GM12878 (cell line): ENCODE measurements at regions not wholly inside any gene's neighbourhood (a gene's known extent, or its start where the extent isn't known, plus 50 kb on each side); places are given as distances from the start of the nearest gene placed in this dataset.

Source experiments
- ASH2L ChIP-seq: fragments of 300-600, 200-600 bp; sonication (generic); IDR thresholded peaks from 2 replicates; pipeline ENCODE4 v1.6.1; 2017; ENCODE audit warnings: low read depth, mild to moderate bottlenecking, borderline replicate concordance
- ATF3 ChIP-seq: IDR thresholded peaks from 2 replicates; pipeline ENCODE4 v1.6.1; 2011; ENCODE audit warnings: low read depth, mild to moderate bottlenecking, low read length, moderate library complexity, borderline replicate concordance; ENCODE audit errors: extremely low read depth
- CTCF ChIP-seq, 3 experiments: IDR thresholded peaks in 2 of 3; conservative IDR thresholded peaks in 1 of 3; 2 replicates each; pipeline ENCODE4 v1.5.1; 2011; ENCODE audit warnings: low read depth in 3 of 3, low read length in 3 of 3, mild to moderate bottlenecking in 3 of 3, control low read depth in 2 of 3, moderate library complexity in 2 of 3, inconsistent platforms in 1 of 3, mixed read lengths in 1 of 3; ENCODE audit not compliant: control insufficient read depth in 2 of 3, insufficient read depth in 1 of 3; ENCODE audit errors: extremely low read depth in 1 of 3
- MYC ChIP-seq: IDR thresholded peaks from 2 replicates; pipeline ENCODE4 v1.6.1; 2011; ENCODE audit warnings: mild to moderate bottlenecking, low read length, moderate library complexity, inconsistent platforms; ENCODE audit not compliant: insufficient read depth, insufficient replicate concordance, insufficient read length, severe bottlenecking
- NFYB ChIP-seq: IDR thresholded peaks from 2 replicates; pipeline ENCODE4 v1.6.1; 2011; ENCODE audit warnings: low read depth, mild to moderate bottlenecking, low read length, improper control_type of control experiment, moderate library complexity; ENCODE audit not compliant: insufficient read depth
- NKRF ChIP-seq: fragments of 450-650 bp; conservative IDR thresholded peaks from 2 replicates; pipeline ENCODE4 v1.6.1; 2017; ENCODE audit warnings: mild to moderate bottlenecking, moderate library complexity
- POLR2A ChIP-seq: IDR thresholded peaks from 2 replicates; pipeline ENCODE4 v1.6.1; 2011; ENCODE audit warnings: low read depth, mild to moderate bottlenecking, low read length
- RUNX3 ChIP-seq: IDR thresholded peaks from 2 replicates; pipeline ENCODE4 v1.6.1; 2012; ENCODE audit warnings: low read length, inconsistent platforms
- YY1 ChIP-seq: IDR thresholded peaks from 2 replicates; pipeline ENCODE4 v1.6.1; 2011; ENCODE audit warnings: low read depth, mild to moderate bottlenecking, low read length
- TF ChIP-seq, protein P1 (sequence below): IDR thresholded peaks from 2 replicates; pipeline ENCODE4 v1.6.1; 2011; ENCODE audit warnings: mild to moderate bottlenecking, low read depth, low read length, moderate library complexity; ENCODE audit not compliant: insufficient replicate concordance

GRCh38 chr1:209045331-209046057 is 538.0 kb upstream of the CAMK1G start:
- no peak for TF ChIP-seq RUNX3
- no peak for TF ChIP-seq NFYB
- no peak for TF ChIP-seq YY1
- no peak for TF ChIP-seq NKRF
- no peak for TF ChIP-seq CTCF (IDR thresholded peaks at IDR 0.05 in 2 of 3, conservative IDR thresholded peaks at IDR 0.05 in 1 of 3; ENCODE audit: control insufficient read depth in 2 of 3, extremely low read depth in 1 of 3, insufficient read depth in 1 of 3, low read depth in 3 of 3, low read length in 3 of 3)
- TF ChIP-seq POLR2A: no peak
- TF ChIP-seq ATF3: no peak
- TF ChIP-seq MYC: no peak
- TF ChIP-seq, protein P1, sequence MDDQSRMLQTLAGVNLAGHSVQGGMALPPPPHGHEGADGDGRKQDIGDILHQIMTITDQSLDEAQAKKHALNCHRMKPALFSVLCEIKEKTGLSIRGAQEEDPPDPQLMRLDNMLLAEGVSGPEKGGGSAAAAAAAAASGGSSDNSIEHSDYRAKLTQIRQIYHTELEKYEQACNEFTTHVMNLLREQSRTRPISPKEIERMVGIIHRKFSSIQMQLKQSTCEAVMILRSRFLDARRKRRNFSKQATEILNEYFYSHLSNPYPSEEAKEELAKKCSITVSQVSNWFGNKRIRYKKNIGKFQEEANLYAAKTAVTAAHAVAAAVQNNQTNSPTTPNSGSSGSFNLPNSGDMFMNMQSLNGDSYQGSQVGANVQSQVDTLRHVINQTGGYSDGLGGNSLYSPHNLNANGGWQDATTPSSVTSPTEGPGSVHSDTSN: no peak
- TF ChIP-seq ASH2L: no peak
